IPS-11a (cell line): ENCODE measurements at regions not wholly inside any gene's neighbourhood (a gene's known extent, or its start where the extent isn't known, plus 50 kb on each side); places are given as distances from the start of the nearest gene placed in this dataset.

Source experiments
- H3K4me3 ChIP-seq: one replicate; pipeline ENCODE4 v1.5.1; 2013; ENCODE audit warnings: low read depth, low read length, control low read depth

DNA sequence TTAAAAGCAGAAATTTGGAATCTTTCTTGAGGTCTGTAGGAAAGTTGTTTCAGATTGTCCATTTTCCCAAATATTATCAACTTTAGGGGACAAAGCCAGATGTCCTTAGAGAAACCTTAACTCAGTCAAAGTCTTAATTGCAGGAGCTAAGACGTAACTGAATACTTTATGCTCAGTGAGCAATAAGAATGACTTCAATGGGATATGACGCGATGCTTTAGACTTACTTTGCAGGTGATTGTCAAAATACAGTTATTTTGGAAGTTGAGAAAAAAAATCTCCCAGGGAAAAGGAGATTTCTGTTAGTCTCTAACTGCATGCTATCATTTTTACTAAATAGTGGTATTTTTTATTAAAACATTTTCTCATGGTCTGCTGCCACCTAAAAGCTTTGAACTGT is 750.9 kb upstream of the STXBP6 start:
- no peak overlapping the region for H3K4me3 ChIP-seq

DNA sequence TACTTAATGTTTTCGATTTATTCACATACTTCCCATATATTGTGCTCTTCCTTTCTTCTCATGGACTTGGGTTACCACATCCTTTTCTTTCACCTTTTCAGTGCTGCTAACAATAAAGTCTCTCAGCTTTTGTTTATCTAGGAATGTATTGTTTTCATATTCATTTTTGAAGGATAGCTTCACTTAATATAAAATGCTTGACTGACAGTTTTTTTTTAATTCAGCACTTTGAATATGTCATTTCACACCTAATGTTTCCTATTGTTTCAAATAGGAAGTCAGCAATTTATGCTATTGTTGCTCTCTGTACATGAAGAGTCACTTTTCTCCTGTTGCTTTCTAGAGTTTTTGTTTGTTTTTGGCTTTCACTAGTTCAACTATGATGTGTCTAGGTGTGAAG is 738.3 kb upstream of the STXBP6 start:
- H3K4me3 ChIP-seq, result no peak overlapping the region

DNA sequence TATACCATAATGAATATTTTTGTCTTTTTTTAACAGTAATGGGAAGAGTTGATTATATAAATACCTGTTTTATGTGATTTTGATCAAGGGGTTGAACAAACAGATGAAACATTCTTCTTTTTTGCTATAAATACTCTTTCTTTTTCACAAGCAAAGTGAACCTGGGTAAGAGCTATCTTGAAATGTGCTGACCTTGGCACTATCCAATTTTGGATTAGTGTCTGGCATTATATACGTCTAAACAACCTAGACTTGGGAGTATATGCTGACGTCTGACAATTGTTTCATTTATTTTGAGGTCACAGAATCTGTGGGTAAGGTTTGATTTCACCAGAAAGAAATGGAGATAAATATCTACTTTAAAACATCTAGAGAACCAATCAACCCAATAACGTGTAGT is 716.0 kb upstream of the STXBP6 start:
- H3K4me3 ChIP-seq, result no peak overlapping the region

DNA sequence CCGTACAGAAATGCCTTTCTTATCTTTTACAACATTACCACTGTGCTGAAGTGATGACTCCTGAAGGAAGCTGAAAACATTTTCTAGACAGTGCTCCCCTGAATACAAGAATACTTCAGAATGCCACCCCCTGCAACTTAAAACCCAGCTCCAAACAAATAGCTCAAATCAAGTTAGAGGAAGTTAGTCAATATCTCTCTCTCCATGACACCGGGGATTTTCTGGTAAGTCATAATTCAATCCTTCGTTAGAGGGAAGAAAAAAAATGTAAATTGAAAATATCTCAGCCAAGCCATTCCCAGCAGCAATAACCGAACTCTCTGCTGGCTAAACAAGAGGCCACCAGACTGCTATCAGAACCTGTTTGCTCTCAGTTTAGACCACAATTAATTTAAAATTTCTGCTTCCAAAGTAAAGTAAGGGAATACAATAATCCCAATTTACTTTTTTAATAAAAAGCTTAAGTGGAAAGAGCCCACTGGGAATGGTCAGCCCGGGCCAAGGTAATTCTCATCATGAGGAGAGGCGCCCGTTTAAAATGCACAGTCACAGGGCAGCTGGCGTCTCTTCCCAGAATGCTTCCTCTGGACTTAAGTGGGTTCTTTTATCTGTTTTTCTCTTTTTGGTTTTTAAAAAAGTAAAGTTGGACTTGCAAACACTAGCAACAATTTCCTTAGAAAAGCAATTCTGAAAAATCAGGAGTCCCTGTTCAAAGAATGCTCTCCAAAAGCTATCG is 710.1 kb upstream of the STXBP6 start:
- no peak overlapping the region for H3K4me3 ChIP-seq

DNA sequence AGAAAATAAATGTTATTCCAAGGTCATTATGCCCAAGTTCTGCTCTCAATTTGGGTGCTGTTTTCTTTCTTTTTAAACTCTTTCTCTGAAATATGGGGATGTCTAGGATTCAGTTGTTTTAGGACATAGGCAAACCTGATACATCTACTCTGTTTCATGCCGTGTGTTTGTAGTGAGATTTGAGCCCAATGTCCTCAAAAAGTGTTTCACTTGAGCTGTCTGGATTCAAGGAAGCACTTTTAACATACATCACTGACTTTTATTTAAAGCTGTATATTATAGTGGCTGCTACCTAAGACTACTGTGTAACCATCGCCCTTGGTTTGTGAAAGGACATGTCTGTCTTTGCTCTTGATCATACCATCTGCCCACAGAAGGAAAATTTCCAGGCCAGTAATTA is 709.3 kb upstream of the STXBP6 start:
- H3K4me3 ChIP-seq, result no peak overlapping the region

DNA sequence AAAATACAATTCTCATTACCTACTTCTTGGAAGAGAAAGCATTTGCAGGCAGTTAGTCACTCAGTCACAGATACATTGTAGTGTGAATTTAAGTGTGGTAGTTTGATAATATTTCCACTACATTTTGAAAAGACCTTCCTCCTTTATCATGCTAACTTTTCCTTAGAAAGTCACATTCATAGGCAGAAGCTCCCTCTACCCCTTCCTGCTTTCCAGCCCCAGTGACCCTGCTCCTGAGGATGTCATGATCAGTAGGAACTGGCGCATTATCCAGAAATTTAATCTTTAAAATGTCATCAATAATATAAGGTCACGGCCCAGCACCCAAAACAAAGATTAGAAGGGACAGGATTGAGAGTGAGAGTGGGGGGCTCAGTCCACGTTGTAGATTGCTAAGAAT is 707.4 kb upstream of the STXBP6 start:
- no peak overlapping the region for H3K4me3 ChIP-seq

DNA sequence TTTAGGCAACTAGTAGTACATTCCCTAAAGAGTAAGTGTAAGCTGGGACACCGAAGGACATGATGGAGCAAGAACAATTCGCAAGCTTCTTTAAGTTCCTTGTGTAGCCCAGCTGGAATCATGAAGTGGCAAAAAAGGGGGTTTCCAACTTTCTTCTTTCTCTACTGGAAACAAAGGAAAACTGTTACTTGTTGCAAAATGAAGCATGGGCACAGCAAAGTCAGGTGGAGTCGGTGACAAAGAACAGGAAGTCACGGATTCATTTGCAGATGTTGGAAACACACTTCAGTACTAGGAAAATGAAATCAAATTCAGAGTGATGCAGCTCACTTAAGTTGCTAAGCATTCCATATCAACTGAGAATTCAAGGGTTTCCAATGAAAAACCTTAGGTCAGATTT is 706.9 kb upstream of the STXBP6 start:
- H3K4me3 ChIP-seq, result no peak overlapping the region

DNA sequence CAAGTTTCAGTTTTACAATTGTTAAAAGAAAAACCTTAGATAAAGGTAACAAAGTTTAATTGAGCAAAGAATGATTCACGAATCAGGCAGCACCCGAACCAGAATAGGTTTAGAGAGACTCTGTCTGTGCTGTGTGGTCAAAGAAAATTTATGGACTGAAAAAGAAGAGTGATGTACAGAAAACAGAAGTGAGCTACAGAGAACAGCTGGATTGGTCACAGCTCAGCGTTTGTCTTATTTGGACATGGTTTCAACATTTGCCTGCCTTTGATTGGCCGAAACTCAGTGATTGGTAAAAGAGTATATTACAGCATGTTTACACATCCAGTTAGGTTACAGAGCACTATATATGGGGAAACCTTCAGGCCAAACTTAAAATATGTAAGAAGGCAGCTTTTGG is 703.2 kb upstream of the STXBP6 start:
- H3K4me3 ChIP-seq, result no peak overlapping the region

DNA sequence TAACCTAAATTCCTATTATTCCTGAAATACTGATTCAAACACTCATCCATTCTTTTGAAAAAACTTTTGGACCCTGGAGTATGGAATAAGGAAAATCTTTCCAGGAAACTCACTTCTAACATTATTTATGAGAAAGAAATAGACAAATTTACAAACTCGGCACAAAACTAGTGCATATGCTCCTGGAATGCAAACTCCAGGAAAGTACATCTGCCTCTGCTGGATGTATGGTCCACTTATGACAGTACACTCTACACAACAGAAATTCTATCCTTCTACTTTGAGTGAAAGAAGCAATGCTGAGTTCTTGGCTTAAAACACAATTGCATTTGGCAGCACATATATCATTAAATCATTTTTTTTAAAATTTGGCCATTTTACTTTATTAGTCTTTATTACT is 700.5 kb upstream of the STXBP6 start:
- no peak overlapping the region for H3K4me3 ChIP-seq
